ENCODE measurements at regions not wholly inside any gene's neighbourhood (a gene's known extent, or its start where the extent isn't known, plus 50 kb on each side); places are given as distances from the start of the nearest gene placed in this dataset.

GRCh38 chr16:49937886-49938285, 82.0 kb upstream of the ZNF423 start:
- Histone ChIP-seq H3K27me3 (replicated peaks in 1 of 2; ENCODE audit: control insufficient read depth in 2 of 2, insufficient read depth in 2 of 2, low read length in 1 of 2) (0 out of 4 replicates have a peak, but pooled peaks cover 0 to 1% of the 10 kb centered on the region in 2 experiments), H3K27ac (ENCODE audit: control insufficient read depth, insufficient read depth) (no peak overlapping the region), H2AFZ (ENCODE audit: control insufficient read depth, low read depth, low read length) (no peak overlapping the region), H4K20me1 (ENCODE audit: control insufficient read depth, insufficient read depth) (no peaks in the 10 kb centered on the region), H3K79me2 (ENCODE audit: control insufficient read depth, insufficient read depth, low read length) (no peaks in the 10 kb centered on the region), H3K36me3 (ENCODE audit: control insufficient read depth in 2 of 2, insufficient read depth in 2 of 2, low read length in 1 of 2) (no peaks in the 10 kb centered on the region), H3K9me3 (replicated peaks; ENCODE audit: control insufficient read depth, insufficient read depth, low read length) (no peaks in the 10 kb centered on the region; the same call in 2 of the 3 replicates), H3K9ac (ENCODE audit: control insufficient read depth, insufficient read depth, low read length) (no peak overlapping the region), H3K4me1 (ENCODE audit: control insufficient read depth, insufficient read depth, low read length) (no peaks in the 10 kb centered on the region), H3K4me3 (no peak overlapping the region), H3K4me2 (ENCODE audit: control insufficient read depth, insufficient read depth) (no peak overlapping the region)
- RAD21 ChIA-PET (ENCODE audit: unreplicated experiment): no interaction called here
- 18% methylated on average over 7 of the region's 7 CpGs for WGBS (ENCODE audit: insufficient coverage, insufficient replicate concordance, low lambda C conversion rate, missing lambda C conversion rate)
- DNase-seq (ENCODE audit: low read depth, low spot score) (no peak), ATAC-seq (no peak), FAIRE-seq (no peak)
- SMC1A ChIA-PET (ENCODE audit: uncharacterized antibody, unreplicated experiment): no interaction called here
- BruUV-seq (replicated peaks): no TSS peak
- POLR2A ChIA-PET: no interaction called here
- intact Hi-C loops (cut with micrococcal nuclease; ENCODE audit: unreplicated experiment): no loop called here
- CTCF ChIA-PET: interaction anchor here (1.2 kb wide), 1 partner anchor 81 kb away, joined by 3 read pairs; no protein-coding TSS in a partner anchor
- in situ Hi-C loops (cut with MboI): no loop called here
- TF ChIP-seq YBX1 (IDR thresholded peaks at IDR 0.05) (no peak), ZNF274 (IDR thresholded peaks at IDR 0.05; ENCODE audit: insufficient read depth, insufficient read length) (no peak), CREM (IDR thresholded peaks at IDR 0.05; ENCODE audit: low read depth) (no peak), SMARCA5 (IDR thresholded peaks at IDR 0.05) (no peak), NR2C1 (IDR thresholded peaks at IDR 0.05) (no peak)

- SMC1A ChIA-PET (ENCODE audit: uncharacterized antibody, unreplicated experiment): no interaction called here
- TF ChIP-seq SPI1 (IDR thresholded peaks at IDR 0.05; ENCODE audit: borderline replicate concordance, insufficient read depth, low read depth, low read length) (no peak), JUND (IDR thresholded peaks at IDR 0.05; ENCODE audit: low read depth, low read length) (no peak), E2F8 (IDR thresholded peaks at IDR 0.05; ENCODE audit: low read depth, partially characterized antibody) (no peak), NFYB (IDR thresholded peaks at IDR 0.05; ENCODE audit: insufficient read depth, low read depth, low read length) (no peak), REST (IDR thresholded peaks at IDR 0.05; ENCODE audit: low read depth, low read length) (no peak)
Measured at GRCh38 chr16:49939495-49939894, 83.6 kb upstream of the ZNF423 start.

More at GRCh38 chr16:49939495-49939894, 83.6 kb upstream of the ZNF423 start:
- no peak overlapping the region for H3K4me2 ChIP-seq (ENCODE audit: control insufficient read depth, insufficient read depth)
- H2AFZ ChIP-seq (ENCODE audit: control insufficient read depth, low read depth, low read length): no peak overlapping the region
- no TSS peak for BruUV-seq (replicated peaks)
- H3K4me3 ChIP-seq: no peak overlapping the region
- CTCF ChIA-PET: no interaction called here
- intact Hi-C loops (cut with micrococcal nuclease; ENCODE audit: unreplicated experiment): no loop called here
- RAD21 ChIA-PET (ENCODE audit: unreplicated experiment): no interaction called here
- H4K20me1 ChIP-seq (ENCODE audit: control insufficient read depth, insufficient read depth): no peaks in the 10 kb centered on the region
- no peak overlapping the region for H3K9ac ChIP-seq (ENCODE audit: control insufficient read depth, insufficient read depth, low read length)
- 74% methylated on average over 2 of the region's 2 CpGs for WGBS (ENCODE audit: insufficient coverage, insufficient replicate concordance, low lambda C conversion rate, missing lambda C conversion rate)
- H3K27me3 ChIP-seq (replicated peaks in 1 of 2; ENCODE audit: control insufficient read depth in 2 of 2, insufficient read depth in 2 of 2, low read length in 1 of 2): 0 out of 4 replicates have a peak, but pooled peaks cover 0 to 1% of the 10 kb centered on the region in 2 experiments
- H3K4me1 ChIP-seq (ENCODE audit: control insufficient read depth, insufficient read depth, low read length): no peaks in the 10 kb centered on the region
- no peak for DNase-seq (ENCODE audit: low read depth, low spot score)
- ATAC-seq: no peak
- POLR2A ChIA-PET: no interaction called here
- no peak overlapping the region for H3K27ac ChIP-seq (ENCODE audit: control insufficient read depth, insufficient read depth)
- H3K79me2 ChIP-seq (ENCODE audit: control insufficient read depth, insufficient read depth, low read length): no peaks in the 10 kb centered on the region
- H3K9me3 ChIP-seq (replicated peaks; ENCODE audit: control insufficient read depth, insufficient read depth, low read length): no peaks in the 10 kb centered on the region; the same call in 2 of the 3 replicates
- in situ Hi-C loops (cut with MboI): no loop called here
- no peaks in the 10 kb centered on the region for H3K36me3 ChIP-seq (ENCODE audit: control insufficient read depth in 2 of 2, insufficient read depth in 2 of 2, low read length in 1 of 2)
- FAIRE-seq: no peak

Data from GM12878 (cell line).